Cerebellar cortex (tissue), 1 donor: ENCODE measurements at regions not wholly inside any gene's neighbourhood (a gene's known extent, or its start where the extent isn't known, plus 50 kb on each side); places are given as distances from the start of the nearest gene placed in this dataset.

Source experiments
- DNase-seq: peaks from one replicate; pipeline ENCODE4 v3.0.0-alpha.2; 2015; ENCODE audit warnings: low spot score

DNA sequence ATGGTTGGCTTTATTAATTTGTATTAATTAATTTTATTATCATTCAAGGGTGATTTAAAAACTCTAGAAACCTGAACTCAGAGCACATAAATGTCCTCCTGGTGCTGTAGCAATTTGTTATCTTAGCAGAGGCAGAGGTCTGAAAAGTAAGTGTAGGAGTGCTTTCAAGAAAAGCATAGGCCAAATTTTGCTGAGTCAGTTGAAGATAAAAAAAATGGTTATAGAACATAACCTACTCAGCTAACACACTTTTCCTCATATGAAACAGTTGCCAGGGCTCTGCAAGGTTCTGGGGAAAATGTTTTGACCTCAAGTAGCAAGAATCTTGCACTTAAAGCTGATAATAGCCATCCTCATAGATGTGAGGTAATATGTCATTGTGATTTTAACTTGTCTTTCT lies 53.5 kb upstream of the CHODL start:
- DNase-seq: no peak

DNA sequence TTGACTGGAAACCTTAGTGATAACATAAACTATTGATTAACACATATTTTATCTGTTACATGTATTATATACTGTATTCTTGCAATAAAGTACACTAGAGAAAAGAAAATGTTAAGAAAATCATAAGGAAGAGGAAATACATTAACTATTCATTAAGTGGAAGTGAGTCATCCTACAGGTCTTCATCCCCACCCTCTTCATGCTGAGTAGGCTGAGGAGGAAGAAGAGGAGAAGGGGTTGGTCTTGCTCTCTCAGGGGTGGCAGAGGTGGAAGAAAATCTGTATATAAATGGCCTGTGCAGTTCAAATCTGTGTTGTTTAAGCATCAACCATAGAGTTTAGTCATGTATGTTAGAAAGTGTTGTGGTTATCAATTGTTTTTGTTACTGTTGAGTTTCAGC lies 66.1 kb upstream of the CHODL start:
- no peak for DNase-seq

DNA sequence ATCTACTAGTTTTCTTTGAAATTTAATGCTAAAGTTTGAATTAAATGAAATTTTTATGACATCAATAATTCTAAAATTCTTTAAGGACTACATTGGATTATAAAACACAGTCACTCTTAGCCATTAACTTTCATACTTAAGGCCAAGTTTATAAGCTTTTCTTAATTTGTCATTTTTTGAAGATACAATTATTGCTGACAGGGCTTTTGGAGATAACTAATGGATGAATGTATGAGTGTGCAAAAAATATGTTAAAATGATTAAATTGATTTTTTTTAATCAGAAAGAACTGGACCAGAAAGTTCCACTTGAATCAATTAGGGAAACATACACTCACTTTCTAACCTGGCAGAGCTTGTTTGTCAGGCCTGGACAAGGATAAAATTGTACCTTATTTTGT lies 70.3 kb upstream of the CHODL start:
- DNase-seq: no peak

DNA sequence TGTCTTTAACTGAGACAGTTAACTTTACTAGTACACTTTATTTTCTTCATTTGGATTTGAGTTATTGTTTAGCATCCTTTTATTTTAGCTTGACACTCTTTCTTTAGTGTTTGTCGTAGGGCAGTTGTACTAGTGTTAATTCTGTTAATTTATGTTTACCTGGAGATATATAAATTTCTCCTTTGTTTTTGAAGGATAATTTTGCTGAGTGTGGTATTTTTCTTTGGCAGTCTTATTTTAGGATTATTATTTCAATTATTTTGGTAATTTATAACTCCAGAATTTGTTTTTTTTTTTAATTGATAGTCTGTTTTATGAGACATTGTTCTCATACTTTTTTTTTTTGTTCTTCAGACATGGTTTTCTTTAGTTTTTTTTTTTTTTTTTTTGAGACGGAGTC lies 73.8 kb upstream of the CHODL start:
- DNase-seq: no peak

DNA sequence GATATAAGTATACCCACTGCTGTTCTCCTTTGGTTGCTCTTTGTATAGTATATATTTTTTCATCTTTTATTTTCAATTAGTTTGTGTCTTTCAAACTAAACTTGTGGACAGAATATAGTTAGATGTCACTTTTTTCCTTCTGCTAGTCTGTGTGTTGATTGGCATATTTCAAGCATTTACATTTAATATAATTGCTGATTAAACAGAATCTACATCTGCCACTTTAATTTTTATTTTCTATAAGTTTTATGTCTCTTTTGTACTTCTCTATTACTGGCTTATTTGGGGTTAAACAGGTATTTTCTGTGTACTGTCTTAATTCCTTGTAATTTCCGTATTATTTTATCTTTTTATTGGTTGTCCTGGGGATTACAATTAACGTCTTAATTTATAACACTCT lies 74.4 kb upstream of the CHODL start:
- no peak for DNase-seq

DNA sequence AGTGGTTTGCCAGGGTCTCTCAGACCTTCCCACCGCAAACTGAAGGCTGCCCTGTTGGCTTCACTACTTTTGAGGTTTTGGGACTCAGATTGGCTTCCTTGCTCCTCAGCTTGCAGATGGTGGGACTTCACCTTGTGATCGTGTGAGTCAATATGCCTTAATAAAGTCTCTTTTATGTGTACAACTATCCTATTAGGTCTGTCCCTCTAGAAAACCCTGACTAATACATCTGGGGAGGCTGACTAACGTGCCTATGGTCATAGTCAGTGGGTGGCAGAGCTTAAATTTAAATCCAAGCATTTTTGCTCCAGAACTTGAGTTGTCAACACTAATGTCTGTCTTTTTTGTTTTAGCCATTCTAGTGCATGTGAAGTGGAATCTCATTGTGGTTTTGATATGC lies 76.5 kb upstream of the CHODL start:
- DNase-seq: no peak

DNA sequence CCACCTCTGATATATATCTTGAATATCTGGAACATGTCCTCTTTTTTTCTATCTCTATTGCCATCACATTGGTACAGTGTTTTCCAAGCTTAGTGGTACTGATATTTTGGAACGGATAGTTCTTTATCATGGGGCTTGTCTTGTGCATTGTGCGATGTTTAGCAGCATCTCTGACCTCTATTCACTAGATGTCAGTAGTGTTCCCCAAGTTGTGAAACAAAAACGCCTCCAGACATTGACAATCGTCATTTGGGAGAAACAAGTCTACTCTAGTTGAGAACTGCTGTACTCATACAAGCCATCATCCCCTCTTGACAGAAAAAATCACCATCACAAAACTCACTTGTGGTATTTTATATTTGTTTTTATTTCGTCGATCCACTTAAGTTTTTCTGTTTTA lies 79.7 kb upstream of the CHODL start:
- no peak for DNase-seq

DNA sequence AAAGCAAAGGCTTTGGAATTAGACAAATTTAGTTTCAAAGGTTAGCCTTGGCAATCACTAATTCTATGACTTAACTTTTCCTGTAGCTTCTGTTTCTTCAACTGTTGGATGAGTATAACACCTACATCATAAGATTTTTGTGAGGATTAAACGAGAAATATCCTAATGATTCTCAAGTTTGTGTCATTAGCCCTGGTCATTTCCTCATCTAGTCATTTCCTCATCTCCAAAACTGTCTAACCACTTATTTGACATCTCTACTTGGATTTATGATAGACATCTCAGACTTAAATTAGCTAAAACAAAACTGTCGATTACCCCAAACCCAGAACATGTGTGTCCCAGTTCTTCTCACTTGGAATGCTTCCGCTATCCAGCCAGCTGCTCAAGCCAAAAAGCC lies 80.2 kb upstream of the CHODL start:
- DNase-seq: no peak

DNA sequence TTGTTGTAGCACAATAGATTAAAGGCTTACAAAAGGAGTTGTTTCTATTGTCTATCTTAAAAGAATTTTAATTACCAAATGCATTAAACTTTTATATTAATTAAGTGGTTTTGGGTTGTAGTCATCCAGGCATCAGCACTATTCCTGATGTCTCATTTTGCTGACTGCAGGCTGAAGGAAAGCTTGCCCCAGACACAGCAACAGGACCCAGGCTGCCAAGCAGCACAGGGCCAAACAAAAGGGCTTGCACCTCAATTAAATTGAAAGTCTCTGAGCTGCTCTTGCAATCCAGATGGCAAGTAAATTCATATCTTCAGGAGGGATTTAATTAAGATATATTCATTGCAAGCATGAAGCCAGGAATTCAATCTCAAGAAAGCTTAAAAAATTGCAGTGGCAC lies 80.7 kb upstream of the CHODL start:
- no peak for DNase-seq

DNA sequence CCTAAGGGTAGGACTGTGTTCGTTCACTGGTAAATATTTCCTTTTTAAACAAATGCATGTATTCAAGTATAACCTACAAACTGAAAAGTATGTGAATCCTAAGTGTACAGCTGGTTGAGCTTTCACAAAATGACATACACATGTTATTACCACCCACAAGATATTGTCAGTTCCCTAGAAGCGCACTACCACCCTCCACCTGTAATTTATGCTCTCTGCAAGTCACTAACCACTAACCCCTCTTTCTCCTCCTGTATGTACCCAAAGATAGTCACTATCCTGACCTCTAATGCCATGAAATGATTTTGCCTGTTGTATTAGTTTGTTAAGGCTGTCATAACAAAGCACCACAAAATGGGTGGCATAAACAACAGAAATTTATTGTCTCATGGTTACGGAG lies 82.8 kb upstream of the CHODL start:
- no peak for DNase-seq

DNA sequence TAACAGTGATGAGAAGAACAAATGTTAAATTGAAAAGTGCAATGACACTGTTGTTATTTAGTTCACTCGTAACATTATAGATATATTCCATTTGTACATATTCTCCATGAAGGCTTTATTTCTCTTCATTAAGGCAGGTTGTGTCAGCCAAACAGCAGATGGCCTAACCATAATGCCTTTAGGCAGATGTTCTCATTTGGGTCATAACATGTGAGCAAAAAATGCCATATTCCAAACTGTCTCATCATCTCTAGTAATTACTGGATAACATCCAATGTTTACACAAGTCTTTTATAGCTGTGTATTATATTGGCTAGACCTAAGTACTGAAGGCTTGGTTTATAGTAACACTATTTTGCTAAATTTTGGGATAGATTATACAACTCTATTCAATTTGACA lies 87.2 kb upstream of the CHODL start:
- DNase-seq: no peak

DNA sequence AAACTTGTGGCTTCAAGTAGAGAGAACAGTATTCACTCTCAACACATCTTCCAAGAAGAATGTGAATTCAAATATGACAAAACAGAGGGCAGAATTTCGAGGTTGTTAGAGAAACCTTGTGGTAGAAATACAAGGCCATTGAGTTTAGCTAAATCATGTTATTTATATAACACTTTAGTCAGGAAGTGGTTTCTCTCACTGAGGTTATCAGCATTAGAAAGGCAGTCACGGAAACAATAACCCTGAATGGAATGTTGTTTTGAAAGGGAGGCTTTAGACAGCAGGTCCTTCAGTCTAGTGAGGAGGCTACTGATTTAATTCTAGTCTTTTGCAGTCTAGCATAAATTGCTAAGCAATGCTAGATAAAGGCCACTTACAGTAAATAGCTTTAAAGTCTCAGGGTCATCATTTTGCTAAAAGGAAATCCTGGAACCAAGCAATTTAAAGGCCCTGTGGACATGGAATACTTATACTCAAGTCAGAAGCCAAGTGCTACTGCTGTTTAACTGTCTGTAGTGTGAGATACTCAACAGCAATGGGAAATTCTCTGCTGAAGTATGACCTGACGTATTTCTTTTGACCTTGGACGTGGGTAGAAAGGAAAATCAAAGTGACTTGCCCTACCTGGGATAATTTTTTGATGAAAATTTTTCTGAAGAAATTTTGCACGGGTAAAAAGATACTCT lies 89.0 kb upstream of the CHODL start:
- no peak for DNase-seq

DNA sequence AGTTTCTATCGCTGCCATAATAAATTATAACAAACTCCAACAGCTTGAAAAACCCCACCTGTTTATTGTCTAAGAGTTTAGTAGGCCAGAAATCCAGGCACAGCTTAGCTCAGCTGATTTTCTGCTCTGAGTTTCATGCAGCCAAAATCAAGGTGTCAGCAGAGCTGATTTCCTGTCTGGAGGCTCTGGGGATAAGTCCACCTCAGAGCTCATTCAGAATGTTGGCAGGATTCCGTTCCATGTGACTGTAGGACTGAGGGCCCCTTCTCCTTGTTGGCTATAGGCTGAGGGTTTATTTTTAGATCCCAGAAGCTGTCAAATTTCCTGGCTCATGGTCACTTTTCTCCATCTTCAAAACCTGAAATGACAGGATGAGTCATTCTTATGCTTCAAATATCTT lies 91.6 kb upstream of the CHODL start:
- DNase-seq: no peak

DNA sequence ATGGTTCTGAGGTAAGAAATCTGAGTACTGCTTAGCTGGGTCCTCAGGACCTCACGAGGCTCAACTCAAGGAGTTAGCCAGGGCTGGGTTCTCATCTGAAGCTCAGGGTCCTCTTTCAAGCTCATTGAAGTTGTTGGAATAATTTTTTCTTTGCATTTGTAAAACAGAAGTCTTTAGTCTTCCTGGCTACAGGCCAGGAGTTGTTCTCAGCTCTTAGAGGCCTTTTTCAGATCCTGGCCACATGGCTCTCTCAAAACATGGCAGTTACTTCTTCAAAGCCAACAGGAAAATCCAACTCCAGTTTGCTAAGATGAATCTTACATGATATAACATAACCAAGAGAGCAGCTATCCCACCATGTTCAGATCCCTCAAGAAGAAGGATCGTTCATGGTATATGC lies 92.3 kb upstream of the CHODL start:
- DNase-seq: no peak

DNA sequence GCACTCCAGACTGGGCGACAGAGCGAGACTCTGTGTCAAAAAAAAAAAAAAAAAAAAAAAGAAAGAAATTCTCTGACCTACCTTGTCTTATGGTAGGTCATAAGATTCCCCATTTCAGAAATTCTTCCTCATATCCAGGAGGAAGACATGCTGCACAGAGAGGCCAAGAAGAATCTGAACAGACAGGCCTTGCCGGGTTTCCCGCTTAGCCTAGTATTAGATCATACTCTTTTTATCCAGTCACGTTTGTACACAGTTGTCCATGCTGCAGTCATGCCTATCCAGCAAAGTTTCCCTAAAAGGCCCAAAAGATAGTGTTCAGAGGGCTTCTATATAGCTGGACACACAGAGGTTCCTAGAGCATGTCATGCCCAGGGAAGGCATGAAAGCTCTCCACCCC lies 93.6 kb upstream of the CHODL start:
- DNase-seq: no peak

DNA sequence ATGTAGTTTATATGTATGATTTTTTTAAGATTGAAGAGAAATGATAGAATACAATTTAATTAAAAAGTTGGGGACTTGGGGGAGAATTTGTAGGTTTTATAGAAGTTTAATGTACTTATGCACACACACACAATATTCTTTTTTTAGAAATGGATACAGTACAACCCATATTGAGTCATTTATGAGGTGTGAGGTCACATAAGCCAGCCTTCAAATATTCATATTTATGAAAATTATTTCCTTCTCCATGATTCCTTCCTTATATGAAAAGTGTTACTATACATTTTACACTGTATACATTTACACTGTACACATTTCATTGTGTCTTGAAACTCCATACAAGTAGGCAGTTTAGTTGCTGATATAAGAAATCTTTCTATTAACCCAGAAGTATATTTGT lies 96.2 kb upstream of the CHODL start:
- DNase-seq: no peak

DNA sequence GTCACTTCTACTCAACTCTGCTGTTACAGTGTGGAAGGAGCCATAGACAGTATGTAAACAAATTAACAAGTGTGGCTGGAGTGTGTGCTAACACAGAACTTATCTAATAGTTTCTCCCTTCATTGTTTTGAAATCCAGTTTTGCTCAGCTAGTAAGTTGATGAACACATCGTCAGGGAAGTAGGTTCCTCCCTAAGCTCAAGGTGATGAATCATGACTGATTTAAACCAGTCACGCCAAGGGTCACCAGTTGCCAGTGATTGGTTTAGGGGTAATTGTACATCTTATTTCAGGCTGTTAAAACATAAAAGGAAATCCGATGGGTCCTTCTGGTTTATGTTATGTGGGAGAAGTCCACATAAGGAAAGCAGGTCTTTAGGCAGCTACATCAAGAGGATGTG lies 97.0 kb upstream of the CHODL start:
- no peak for DNase-seq

DNA sequence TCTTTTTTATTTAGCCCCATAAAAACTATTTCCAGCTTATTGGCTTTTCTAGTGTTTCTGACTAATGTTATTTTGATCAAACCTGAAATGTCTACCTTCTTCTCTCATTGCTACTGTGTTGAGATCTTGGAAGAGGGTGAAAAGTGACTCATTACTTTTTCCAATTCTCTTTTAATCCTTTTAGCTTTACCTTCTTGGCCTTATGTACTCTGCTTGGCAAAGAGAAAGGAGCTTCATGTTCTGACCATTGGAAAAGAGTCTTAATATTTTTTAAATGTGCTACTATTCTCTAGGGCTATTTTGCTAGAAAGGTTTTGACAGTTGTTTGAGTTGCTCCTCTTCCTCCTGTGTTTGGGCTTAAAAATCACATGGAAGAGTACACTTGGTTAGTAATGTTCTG lies 97.8 kb upstream of the CHODL start:
- no peak for DNase-seq

DNA sequence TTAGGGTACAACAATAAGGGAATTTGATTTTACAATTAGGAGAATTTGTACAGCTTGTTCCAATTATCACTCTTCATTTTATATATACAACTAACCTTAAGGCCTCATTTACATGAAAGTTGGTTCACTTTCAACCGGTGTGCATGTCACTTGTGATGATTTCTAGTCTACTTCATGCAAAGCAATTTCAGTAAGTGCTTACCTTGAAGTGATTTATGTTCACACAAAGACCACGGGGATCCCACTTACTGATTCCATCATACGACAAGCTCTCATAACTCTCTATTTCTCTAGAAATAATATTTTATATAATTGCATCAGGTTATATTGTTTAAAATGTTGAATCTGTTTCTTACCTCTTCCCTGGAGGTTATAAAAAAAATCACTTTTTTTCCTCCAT lies 100.3 kb upstream of the CHODL start:
- no peak for DNase-seq

DNA sequence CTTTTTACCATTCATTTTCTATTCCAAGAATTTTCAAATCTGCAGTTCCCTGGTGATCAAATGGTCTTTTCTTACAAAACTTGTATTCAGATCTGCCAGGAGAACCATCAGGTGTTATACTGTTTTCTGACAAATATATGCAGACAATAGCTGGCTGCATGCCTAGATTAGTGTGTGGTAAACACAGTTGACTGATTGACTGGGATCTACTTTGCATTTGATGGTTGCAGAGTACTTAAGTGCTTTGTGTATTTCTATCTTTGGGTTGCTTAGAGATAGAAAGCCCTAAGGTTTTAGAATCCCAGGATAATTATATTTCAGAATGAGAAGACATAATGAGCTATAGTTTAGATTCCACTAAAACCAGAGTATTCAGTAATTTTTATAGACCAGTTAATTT lies 102.0 kb upstream of the CHODL start:
- no peak for DNase-seq

DNA sequence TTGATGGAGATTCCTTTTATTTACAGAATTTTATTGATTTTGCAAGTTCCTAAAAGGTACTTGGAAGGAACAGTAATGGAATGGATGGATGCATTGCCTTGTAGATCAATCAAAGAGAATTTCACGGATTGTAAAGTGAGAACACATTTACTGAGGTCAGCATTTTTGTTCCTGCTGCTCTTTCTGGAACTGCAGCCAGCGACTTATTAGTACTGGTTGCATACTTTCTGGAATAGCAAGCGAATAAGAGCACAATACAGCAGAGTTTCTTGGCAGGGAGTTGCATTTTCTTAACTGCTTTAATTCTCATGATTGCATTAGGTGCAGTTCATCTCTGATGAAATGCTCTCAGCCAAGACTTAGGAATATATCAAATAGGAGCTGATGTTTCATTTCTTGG lies 106.1 kb upstream of the CHODL start:
- DNase-seq: no peak

DNA sequence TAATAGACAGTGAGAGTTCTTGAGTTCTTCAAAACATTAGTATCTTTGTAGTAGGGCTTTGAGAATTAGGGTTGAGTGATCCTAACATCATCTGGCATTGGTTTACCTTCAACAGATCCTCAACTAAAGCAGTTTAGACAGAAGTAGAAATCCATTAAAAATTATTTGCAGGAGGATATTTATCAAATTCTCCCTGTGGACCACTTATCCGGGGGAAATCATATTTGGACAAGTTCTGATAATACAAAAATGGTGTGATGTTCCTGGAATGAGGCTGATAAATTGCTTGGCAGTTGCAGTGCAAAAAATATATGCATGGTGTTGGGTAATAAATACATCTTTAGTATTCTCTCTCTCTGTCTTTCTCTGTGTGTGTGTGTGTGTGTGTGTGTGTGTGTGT lies 115.1 kb upstream of the CHODL start:
- no peak for DNase-seq

DNA sequence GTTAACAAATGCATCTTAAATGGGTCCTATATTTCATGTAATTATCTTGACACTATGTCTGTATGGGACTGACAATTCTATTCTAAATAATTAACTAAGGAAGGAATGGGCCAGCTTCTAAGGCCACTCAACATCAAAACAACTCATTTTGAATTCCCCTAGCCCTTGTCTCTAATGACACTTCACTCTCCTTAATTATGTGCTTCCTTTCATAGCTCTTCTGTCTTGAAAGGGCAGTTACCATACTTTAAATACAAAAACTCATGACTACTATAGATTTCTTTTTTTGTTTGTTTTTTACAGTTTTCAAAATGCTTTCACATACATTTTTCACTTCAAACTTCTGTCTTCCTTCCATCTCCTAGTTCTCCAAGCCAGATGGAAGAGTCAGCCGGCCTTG lies 126.1 kb upstream of the CHODL start:
- no peak for DNase-seq

DNA sequence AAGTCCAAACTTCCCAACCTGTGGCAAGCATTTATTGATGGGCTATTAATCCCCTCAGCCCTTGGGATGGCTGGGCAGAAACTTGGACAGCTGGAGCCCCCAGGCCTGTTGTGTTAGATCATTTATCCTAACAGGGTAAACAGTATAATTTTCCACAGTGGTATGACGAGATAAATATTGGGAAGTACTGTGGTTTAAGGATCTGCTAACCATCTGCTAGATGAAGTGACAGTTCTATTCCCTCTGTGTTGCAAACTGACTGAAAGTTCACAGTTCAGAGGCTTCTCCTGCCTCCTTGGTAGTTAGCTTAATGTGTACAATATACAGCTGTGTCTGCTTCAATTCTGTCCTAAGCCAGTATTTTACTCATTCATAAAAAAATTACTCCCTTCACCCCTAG lies 127.5 kb upstream of the CHODL start:
- no peak for DNase-seq

DNA sequence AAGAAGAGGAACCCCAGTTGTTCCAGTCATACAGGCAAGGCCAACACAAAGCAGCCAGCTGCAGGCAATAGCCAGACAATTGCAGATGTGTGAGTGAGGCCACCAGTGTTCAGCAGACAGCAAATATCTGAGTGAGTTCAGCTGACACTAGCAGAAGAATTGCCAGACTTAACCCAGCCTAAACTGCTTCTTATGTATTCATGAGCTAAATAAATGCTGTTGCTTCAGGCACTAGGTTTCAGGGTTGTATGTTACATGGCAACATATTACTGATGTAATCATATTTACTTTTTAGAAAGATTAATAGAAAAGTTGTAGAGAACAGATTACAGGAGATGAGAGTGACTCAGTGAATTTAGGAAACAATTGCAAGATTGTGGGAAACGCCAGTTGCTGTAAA lies 129.8 kb upstream of the CHODL start:
- no peak for DNase-seq
